HG03571 (cell line): ENCODE measurements at regions not wholly inside any gene's neighbourhood (a gene's known extent, or its start where the extent isn't known, plus 50 kb on each side); places are given as distances from the start of the nearest gene placed in this dataset.

Source experiments
- ATAC-seq: cut with Tn5 transposase; IDR thresholded peaks from one replicate; pipeline ENCODE4 v1.9.1; 2021; ENCODE audit not compliant: unreplicated experiment

- ATAC-seq = no peak
Measured at GRCh38 chr6:165920896-165921671, 246.6 kb downstream of the TBXT start.

DNA sequence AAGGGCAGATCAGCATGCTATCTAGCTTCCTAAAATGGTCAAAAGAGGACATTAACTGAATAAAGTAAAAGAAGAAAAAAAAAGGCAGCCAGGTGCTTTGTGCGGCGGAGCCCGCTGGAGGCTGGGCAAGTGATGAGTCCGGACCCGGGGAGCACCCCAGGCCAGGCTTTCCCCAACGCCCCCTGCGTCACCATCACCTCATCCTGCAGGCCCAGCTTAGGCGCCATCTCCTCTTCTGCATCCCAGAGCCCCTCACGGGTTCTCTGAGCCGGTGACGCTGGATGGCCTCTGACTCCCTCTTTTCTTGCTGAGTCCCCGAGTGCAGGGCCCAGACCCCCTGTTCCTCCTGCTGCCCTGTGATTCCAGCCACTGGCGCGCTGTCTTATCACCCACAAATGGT is 250.1 kb downstream of the TBXT start:
- no peak for ATAC-seq

DNA sequence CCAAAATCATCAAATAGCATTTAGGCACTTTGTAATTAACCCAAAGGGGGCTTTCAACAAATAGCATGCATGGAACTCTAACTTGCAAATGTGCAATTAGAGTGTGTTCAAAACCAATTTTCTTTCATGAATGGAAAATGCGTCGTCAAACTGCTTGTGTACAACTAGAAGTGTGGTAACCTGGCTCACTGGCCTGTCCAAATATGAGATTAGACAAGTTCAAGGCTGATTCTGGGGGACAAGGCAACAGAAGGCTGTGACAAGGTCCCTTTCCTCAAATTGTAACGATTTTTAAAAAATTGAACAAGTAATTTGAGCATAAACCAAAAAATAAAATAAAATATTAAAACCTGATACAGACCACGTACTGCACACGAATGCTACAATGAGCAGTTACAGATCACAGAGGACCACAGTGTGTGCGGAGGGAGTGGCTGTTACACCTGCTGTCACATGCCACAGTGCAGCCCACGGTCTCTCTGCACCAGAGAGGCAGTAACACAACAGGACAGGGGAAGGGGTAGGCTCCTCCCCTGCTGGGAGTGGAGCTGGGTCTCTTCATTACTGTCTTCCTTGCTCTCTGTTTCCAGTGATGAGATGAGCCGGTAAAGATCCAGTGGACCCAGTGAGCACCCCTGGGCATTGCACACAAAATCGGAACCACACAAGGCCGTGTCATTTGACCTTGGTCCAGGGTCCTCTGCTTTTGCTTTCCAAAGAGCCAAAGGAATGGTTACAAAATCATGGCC is 252.2 kb upstream of the PDE10A start:
- ATAC-seq = no peak

GRCh38 chr6:165913676-165914570 is 250.9 kb upstream of the PDE10A start:
- ATAC-seq = no peak

GRCh38 chr6:165910184-165910966 is 247.3 kb upstream of the PDE10A start:
- ATAC-seq = no peak

DNA sequence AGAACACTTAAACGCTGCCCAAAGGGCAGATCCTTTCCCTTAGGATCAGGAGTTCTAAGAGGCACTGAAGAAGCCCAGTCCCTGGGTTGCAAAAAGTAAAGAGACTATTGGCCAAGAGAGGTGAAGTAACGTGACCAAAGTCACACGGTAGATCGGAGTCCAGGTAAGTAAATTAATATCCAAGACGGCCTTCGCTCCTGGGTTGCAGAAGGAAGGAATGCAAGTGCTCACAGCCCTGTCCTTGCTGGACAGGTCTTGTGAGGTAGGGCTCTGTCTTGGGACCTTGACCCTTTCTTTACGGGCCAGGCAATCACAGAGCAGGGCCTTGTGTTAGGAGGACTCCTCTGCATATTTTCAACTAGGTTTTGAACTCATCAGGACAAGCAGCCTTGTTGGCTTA is 243.7 kb upstream of the PDE10A start:
- ATAC-seq = no peak

- ATAC-seq = no peak
Measured at GRCh38 chr6:165905744-165906143, 242.7 kb upstream of the PDE10A start.

- no peak for ATAC-seq
Measured at GRCh38 chr6:165900970-165901369, 237.9 kb upstream of the PDE10A start.

DNA sequence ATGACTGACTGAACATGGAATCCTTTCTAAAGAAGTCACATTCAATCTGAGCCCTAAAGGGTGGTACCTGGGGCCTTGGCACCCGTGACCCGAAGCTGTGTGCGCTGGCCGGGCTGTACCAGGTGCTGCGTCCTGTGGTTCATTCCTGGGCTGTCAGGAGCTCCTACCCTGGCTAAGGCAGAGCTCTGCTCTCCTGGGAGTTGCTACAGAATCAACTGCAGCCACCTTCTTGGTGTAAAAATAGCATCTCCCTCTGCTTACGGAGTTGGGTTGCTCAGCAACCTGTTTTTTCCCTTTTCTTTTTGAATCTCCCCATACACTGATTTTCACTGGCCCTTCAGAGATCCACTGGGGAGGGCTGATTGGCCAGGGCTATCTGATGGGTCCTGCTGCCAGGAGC is 236.6 kb upstream of the PDE10A start:
- ATAC-seq = no peak

- ATAC-seq = no peak
Measured at GRCh38 chr6:165895421-165896165, 232.6 kb upstream of the PDE10A start.

DNA sequence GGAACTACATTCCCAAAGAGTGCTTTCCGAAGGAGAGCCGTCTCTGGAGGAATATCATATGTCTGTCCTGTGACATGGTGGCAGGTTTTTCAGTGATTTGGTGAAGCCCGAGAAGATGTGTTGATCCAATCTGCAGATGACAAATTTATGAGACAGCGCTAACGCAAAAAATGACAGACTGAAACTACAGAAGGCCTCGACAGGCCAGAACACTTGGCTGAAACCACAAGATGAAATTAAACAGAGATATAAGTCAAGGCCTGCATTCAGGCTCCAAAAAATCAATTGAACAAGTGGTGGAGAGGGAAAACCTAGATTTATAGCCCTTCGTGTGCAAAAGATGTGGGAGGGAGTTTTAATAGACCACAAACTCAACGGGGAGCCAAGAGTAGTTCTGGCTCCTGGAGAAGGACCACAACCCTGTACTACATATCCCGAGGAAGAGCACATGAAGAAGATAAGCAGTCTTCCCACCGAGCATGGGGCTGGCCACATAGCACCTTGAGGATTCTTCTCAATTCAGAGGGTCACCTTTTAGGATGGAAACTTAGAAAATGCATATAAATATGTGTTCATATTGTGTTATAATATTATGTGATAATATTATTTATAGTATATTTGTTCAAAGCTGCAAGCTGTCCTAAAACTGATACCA is 231.3 kb upstream of the PDE10A start:
- no peak for ATAC-seq

DNA sequence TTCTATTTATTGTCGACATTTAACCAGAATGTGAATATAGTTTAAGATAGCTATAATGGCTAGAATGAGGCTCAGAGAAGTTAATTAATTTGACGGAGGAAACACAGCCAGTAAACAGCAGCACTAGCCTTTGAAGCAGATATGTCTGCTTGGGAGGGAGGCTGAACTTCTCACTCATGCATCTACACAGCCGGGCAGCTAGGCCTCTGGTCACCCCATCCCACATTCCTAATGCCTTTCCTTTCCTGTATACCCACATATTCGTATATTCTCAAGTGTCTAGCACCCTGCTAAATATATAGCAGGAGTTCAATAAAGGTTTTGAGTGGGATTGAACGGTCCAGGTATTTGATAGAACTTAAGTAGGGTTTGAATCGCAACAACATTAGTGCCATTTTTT is 230.4 kb upstream of the PDE10A start:
- ATAC-seq = no peak

DNA sequence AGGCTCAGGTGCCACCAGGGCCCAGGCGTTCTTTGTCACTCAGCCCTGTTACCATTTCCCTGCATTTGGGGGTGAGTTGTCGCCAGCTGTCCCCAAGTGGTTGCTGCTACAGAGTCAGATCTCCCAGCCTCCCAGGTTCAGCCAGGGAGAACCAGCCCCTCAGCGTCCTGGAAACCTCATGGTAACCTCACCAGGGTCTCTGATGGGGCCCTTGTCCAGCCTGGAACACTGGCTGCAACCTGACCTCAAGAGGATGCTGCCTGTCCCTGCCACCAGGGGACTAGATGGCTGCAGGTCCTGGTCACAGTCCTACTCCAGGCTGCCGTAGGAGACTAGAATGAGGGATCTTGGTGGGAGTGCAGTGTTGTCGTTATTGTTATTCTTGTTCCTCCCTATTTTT is 228.3 kb upstream of the PDE10A start:
- ATAC-seq = no peak

GRCh38 chr6:165890404-165890735 is 227.3 kb upstream of the PDE10A start:
- ATAC-seq = no peak

DNA sequence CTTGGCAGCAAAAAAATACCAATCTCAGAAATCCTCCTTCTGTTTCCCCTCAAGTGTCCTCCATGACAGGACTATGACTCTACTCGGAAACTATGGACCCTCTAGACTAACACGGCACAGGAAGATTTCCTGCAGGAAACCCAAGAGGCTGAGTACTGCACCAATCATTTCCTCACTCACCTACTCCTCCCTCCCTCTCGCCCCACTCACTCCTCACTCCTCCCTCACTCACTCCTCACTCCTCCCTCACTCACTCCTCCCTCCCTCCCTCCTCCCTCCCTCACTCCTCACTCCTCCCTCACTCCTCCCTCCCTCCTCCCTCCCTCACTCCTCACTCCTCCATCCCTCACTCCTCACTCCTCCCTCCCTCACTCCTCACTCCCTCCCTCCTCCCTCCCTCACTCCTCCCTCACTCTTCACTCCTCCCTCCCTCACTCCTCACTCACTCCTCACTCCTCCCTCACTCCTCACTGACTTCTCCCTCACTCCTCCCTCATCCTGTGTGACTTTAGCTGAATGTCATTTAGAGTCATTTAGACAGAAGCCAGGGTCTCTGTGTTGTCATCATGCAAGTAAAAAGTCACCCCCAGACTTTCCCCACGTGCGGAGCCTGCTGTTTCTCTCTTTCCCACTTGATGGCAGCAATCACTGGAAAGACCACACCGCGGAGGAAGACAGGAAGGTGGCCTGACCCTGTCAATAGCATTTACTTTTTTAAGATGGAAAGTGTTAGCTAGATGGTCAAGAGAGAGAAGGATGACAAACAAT is 226.8 kb upstream of the PDE10A start:
- ATAC-seq = no peak

GRCh38 chr6:165886169-165886568 is 223.1 kb upstream of the PDE10A start:
- ATAC-seq = no peak

GRCh38 chr6:165884813-165885765 is 222.0 kb upstream of the PDE10A start:
- ATAC-seq = peak; percentile 91
